GM12878 (cell line): ENCODE measurements at regions not wholly inside any gene's neighbourhood (a gene's known extent, or its start where the extent isn't known, plus 50 kb on each side); places are given as distances from the start of the nearest gene placed in this dataset.

Experiments used
- ATAC-seq: fragments of 200-7000 bp; cut with Tn5 transposase; 3 replicates; pipeline ENCODE4 v1.9.1; 2020; ENCODE audit warnings: mild to moderate bottlenecking, moderate library complexity
- BruUV-seq: library from RNA; stranded (reverse); fragments of 400-500 nt; replicated peaks from 2 replicates; lab custom pipeline; 2021; lab: Mats Ljungman, UMichigan
- CTCF ChIA-PET: fragments of 300-600 bp; sonication (Branson Sonifier 250); formaldehyde crosslinking; extraction: SDS; loops from one replicate; lab custom pipeline; 2021; ENCODE audit warnings: inconsistent platforms; lab: Yijun Ruan, JAX
- POLR2A ChIA-PET: fragments of 350-600 bp; formaldehyde crosslinking; extraction: SDS; loops from one replicate; lab custom pipeline; 2021; ENCODE audit warnings: inconsistent platforms; lab: Charles Lee
- RAD21 ChIA-PET: fragments of 300-600 bp; sonication (Branson Sonifier 250); formaldehyde crosslinking; loops from one replicate; lab custom pipeline; 2023; ENCODE audit warnings: antibody characterized with exemption; ENCODE audit not compliant: unreplicated experiment; lab: Charles Lee
- SMC1A ChIA-PET: fragments of 300-600 bp; sonication (Branson Sonifier 250); formaldehyde crosslinking; loops from one replicate; lab custom pipeline; 2023; ENCODE audit not compliant: unreplicated experiment, uncharacterized antibody; lab: Charles Lee
- DNase-seq: peaks from one replicate; pipeline ENCODE4 v3.0.0-alpha.2; 2011; ENCODE audit warnings: low read depth, low spot score
- FAIRE-seq: peaks from 3 replicates; lab custom pipeline; 2011; peaks lifted over from hg19 to GRCh38; lab: Jason Lieb, UNC
- H2AFZ ChIP-seq: 2 replicates; pipeline ENCODE4 v1.6.0; 2011; ENCODE audit warnings: low read depth, low read length, control low read depth; ENCODE audit not compliant: control insufficient read depth
- H3K27ac ChIP-seq: 2 replicates; pipeline ENCODE4 v1.5.1; 2011; ENCODE audit warnings: control low read depth; ENCODE audit not compliant: control insufficient read depth, insufficient read depth
- H3K27me3 ChIP-seq, 2 experiments: replicated peaks in 1 of 2; 2 replicates each; pipeline versions ENCODE4 v1.6.0 to v1.6.1; 2011; ENCODE audit warnings: low read length in 1 of 2; ENCODE audit not compliant: control insufficient read depth in 2 of 2, insufficient read depth in 2 of 2
- H3K36me3 ChIP-seq, 2 experiments: 2 replicates each; pipeline ENCODE4 v1.5.1; 2011; ENCODE audit warnings: low read length in 1 of 2; ENCODE audit not compliant: control insufficient read depth in 2 of 2, insufficient read depth in 2 of 2
- H3K4me1 ChIP-seq: 2 replicates; pipeline ENCODE4 v1.6.1; 2011; ENCODE audit warnings: mild to moderate bottlenecking, low read length, moderate library complexity, mixed read lengths; ENCODE audit not compliant: control insufficient read depth, insufficient read depth
- H3K4me2 ChIP-seq: 2 replicates; pipeline ENCODE4 v1.6.0; 2011; ENCODE audit warnings: control low read depth; ENCODE audit not compliant: control insufficient read depth, insufficient read depth
- H3K4me3 ChIP-seq: fragments of 200-600 bp; sonication (generic); 2 replicates; pipeline ENCODE4 v1.5.1; 2016
- H3K79me2 ChIP-seq: 2 replicates; pipeline ENCODE4 v1.6.0; 2011; ENCODE audit warnings: low read length; ENCODE audit not compliant: control insufficient read depth, insufficient read depth
- H3K9ac ChIP-seq: 2 replicates; pipeline ENCODE4 v1.8.0; 2011; ENCODE audit warnings: low read length, control low read depth, mixed read lengths; ENCODE audit not compliant: control insufficient read depth, insufficient read depth
- H3K9me3 ChIP-seq: replicated peaks from 3 replicates; pipeline ENCODE4 v1.5.1; 2011; ENCODE audit warnings: mild to moderate bottlenecking, low read length; ENCODE audit not compliant: control insufficient read depth, insufficient read depth
- H4K20me1 ChIP-seq: 2 replicates; pipeline ENCODE4 v1.6.0; 2011; ENCODE audit not compliant: control insufficient read depth, insufficient read depth
- ATF7 ChIP-seq: fragments of 450-650 bp; IDR thresholded peaks from 2 replicates; pipeline ENCODE4 v1.6.1; 2016; ENCODE audit warnings: low read depth, mild to moderate bottlenecking
- BACH1 ChIP-seq: fragments of 450-650 bp; IDR thresholded peaks from 2 replicates; pipeline ENCODE4 v1.6.1; 2017; ENCODE audit warnings: mild to moderate bottlenecking, borderline replicate concordance
- CREB1 ChIP-seq: IDR thresholded peaks from 2 replicates; pipeline ENCODE4 v1.6.1; 2012; ENCODE audit warnings: low read depth, mild to moderate bottlenecking, inconsistent platforms
- FOXK2 ChIP-seq: fragments of 450-650 bp; IDR thresholded peaks from 2 replicates; pipeline ENCODE4 v1.6.1; 2017; ENCODE audit warnings: mild to moderate bottlenecking, moderate library complexity
- KDM1A ChIP-seq: fragments of 200-600 bp; sonication (generic); IDR thresholded peaks from 2 replicates; pipeline ENCODE4 v1.6.1; 2016; ENCODE audit warnings: borderline replicate concordance
- KLF5 ChIP-seq: fragments of 450-650 bp; IDR thresholded peaks from 2 replicates; pipeline ENCODE4 v1.6.1; 2014; ENCODE audit warnings: mild to moderate bottlenecking; ENCODE audit not compliant: partially characterized antibody
- MEF2B ChIP-seq: fragments of 450-650 bp; IDR thresholded peaks from 2 replicates; pipeline ENCODE4 v1.6.1; 2018; ENCODE audit warnings: mild to moderate bottlenecking, moderate library complexity; ENCODE audit not compliant: partially characterized antibody, poor library complexity, severe bottlenecking
- NKRF ChIP-seq: fragments of 450-650 bp; conservative IDR thresholded peaks from 2 replicates; pipeline ENCODE4 v1.6.1; 2017; ENCODE audit warnings: mild to moderate bottlenecking, moderate library complexity
- PRDM15 ChIP-seq: fragments of 450-650 bp; formaldehyde crosslinking; IDR thresholded peaks from 2 replicates; pipeline ENCODE4 v1.4.0; 2020; ENCODE audit warnings: mild to moderate bottlenecking, moderate library complexity
- RB1 ChIP-seq: fragments of 450-650 bp; formaldehyde crosslinking; IDR thresholded peaks from 2 replicates; pipeline ENCODE4 v1.6.1; 2017; ENCODE audit warnings: mild to moderate bottlenecking, borderline replicate concordance
- RELB ChIP-seq: fragments of 450-650 bp; IDR thresholded peaks from 2 replicates; pipeline ENCODE4 v1.6.1; 2017; ENCODE audit warnings: low read depth, mild to moderate bottlenecking, moderate library complexity
- TCF12 ChIP-seq: IDR thresholded peaks from 2 replicates; pipeline ENCODE4 v1.6.1; 2011; ENCODE audit warnings: low read depth, mild to moderate bottlenecking, low read length
- WRNIP1 ChIP-seq: IDR thresholded peaks from 2 replicates; pipeline ENCODE4 v1.6.1; 2011; ENCODE audit warnings: low read depth, low read length, improper control_type of control experiment, borderline replicate concordance
- ZBED1 ChIP-seq: IDR thresholded peaks from 2 replicates; pipeline ENCODE4 v1.6.1; 2016; ENCODE audit warnings: borderline replicate concordance
- ZNF207 ChIP-seq: fragments of 450-650 bp; IDR thresholded peaks from 2 replicates; pipeline ENCODE4 v1.6.1; 2014; ENCODE audit warnings: antibody characterized with exemption, mild to moderate bottlenecking, borderline replicate concordance
- WGBS: methylation state at CpG from one replicate; pipeline ENCODE4 v1.1.6; 2016; ENCODE audit warnings: low lambda C conversion rate; ENCODE audit not compliant: insufficient replicate concordance, insufficient coverage; ENCODE audit errors: missing lambda C conversion rate; 5-methylcytosine and 5-hydroxymethylcytosine counted together
- in situ Hi-C: fragments of 300-500 bp; cut with MboI; formaldehyde crosslinking; loops from 9 replicates; pipeline ENCODE4 v1.14.3; 2018; ENCODE audit warnings: mixed read lengths
- intact Hi-C: fragments of 100-400 bp; cut with micrococcal nuclease; formaldehyde crosslinking; loops from one replicate; pipeline ENCODE4 v1.14.2; 2022; ENCODE audit not compliant: unreplicated experiment

GRCh38 chr4:14880805-14881204 lies 121.5 kb upstream of the CPEB2 start:
- POLR2A ChIA-PET: interaction anchor here (1.4 kb wide), 1 partner anchor 9 kb away, joined by 3 read pairs; no protein-coding TSS in a partner anchor
- SMC1A ChIA-PET: interaction anchor here (0.7 to 1.9 kb wide), 3 partner anchors 8 to 52 kb away, joined by 3 to 5 read pairs (median 5); no protein-coding TSS in a partner anchor
- peaks cover 20% of the 10 kb centered on the region for H3K4me1 ChIP-seq
- no peaks in the 10 kb centered on the region for H4K20me1 ChIP-seq
- no peaks in the 10 kb centered on the region for H3K27me3 ChIP-seq
- H3K4me2 ChIP-seq: no peak overlapping the region
- RAD21 ChIA-PET: no interaction called here
- no peaks in the 10 kb centered on the region for H3K9me3 ChIP-seq
- no peak overlapping the region for H3K4me3 ChIP-seq
- H3K79me2 ChIP-seq: no peaks in the 10 kb centered on the region
- DNase-seq (no peak), ATAC-seq (no peak), FAIRE-seq (no peak)
- intact Hi-C loops: no loop called here
- in situ Hi-C loops: no loop called here
- no TSS peak for BruUV-seq
- no peak overlapping the region for H2AFZ ChIP-seq
- no peak overlapping the region for H3K9ac ChIP-seq
- CTCF ChIA-PET: interaction anchor here (0.6 to 2.4 kb wide), 5 partner anchors 11 to 1225 kb away, joined by 3 to 9 read pairs (median 3); no protein-coding TSS in a partner anchor
- H3K36me3 ChIP-seq: no peaks in the 10 kb centered on the region
- H3K27ac ChIP-seq: no peak overlapping the region
- 21% methylated on average over 2 of the region's 2 CpGs for WGBS
- TF ChIP-seq CREB1 (no peak), FOXK2 (no peak), BACH1 (no peak), ZNF207 (no peak), ZBED1 (no peak), RB1 (no peak), NKRF (no peak), WRNIP1 (no peak), MEF2B (no peak), ATF7 (no peak), TCF12 (no peak), RELB (no peak), PRDM15 (CRISPR knock-in tag) (no peak), KLF5 (no peak), KDM1A (no peak)
